Right lobe of liver (tissue), 4 donors: ENCODE measurements at regions not wholly inside any gene's neighbourhood (a gene's known extent, or its start where the extent isn't known, plus 50 kb on each side); places are given as distances from the start of the nearest gene placed in this dataset.

Experiments used
- POLR2A ChIP-seq: fragments of 450-650 bp; IDR thresholded peaks from one replicate; pipeline ENCODE4 v1.6.1; 2017; ENCODE audit warnings: antibody characterized with exemption, mild to moderate bottlenecking
- TF ChIP-seq, protein P1 (sequence below), 4 donors: fragments of 200-600 bp in 3 of 4; fragments of 450-650 bp in 1 of 4; IDR thresholded peaks; one replicate each; pipeline versions ENCODE4 v1.5.1 to v1.8.0; 2016 to 2022; ENCODE audit warnings: antibody characterized with exemption in 4 of 4, mild to moderate bottlenecking in 2 of 4
- donor health status: DM: no; HTN: no; CAD: no.
- donor health status: DM: no; HTN: no; CAD: no.
- donor health status: DM: no; HTN: yes; CAD: no.

- TF ChIP-seq, protein P1, sequence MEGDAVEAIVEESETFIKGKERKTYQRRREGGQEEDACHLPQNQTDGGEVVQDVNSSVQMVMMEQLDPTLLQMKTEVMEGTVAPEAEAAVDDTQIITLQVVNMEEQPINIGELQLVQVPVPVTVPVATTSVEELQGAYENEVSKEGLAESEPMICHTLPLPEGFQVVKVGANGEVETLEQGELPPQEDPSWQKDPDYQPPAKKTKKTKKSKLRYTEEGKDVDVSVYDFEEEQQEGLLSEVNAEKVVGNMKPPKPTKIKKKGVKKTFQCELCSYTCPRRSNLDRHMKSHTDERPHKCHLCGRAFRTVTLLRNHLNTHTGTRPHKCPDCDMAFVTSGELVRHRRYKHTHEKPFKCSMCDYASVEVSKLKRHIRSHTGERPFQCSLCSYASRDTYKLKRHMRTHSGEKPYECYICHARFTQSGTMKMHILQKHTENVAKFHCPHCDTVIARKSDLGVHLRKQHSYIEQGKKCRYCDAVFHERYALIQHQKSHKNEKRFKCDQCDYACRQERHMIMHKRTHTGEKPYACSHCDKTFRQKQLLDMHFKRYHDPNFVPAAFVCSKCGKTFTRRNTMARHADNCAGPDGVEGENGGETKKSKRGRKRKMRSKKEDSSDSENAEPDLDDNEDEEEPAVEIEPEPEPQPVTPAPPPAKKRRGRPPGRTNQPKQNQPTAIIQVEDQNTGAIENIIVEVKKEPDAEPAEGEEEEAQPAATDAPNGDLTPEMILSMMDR (IDR thresholded peaks at IDR 0.05), result no peak
- TF ChIP-seq POLR2A, result no peak
Observed at GRCh38 chr20:1761598-1761997, 104.0 kb upstream of the SIRPG start.
